Body of pancreas (tissue), 4 donors: ENCODE measurements at regions not wholly inside any gene's neighbourhood (a gene's known extent, or its start where the extent isn't known, plus 50 kb on each side); places are given as distances from the start of the nearest gene placed in this dataset.

ENCODE experiments used
- ATAC-seq: fragments of 150-250 bp; one replicate; pipeline ENCODE4 v1.9.1; 2016
- DNase-seq, 4 donors: peaks; one replicate each; pipeline ENCODE4 v3.0.0-alpha.2; 2019
- H3K27ac ChIP-seq, 4 donors: fragments of 200-600 bp; sonication (generic); 1 replicate in 3 of 4; 2 replicates in 1 of 4; pipeline versions ENCODE4 v1.5.1 to v1.6.1; 2016 to 2019; ENCODE audit warnings: mild to moderate bottlenecking in 1 of 4, mixed read lengths in 1 of 4, moderate library complexity in 1 of 4
- H3K27me3 ChIP-seq, 2 donors: fragments of 200-600 bp; sonication (generic); one replicate each; pipeline ENCODE4 v1.6.0; 2016; ENCODE audit warnings: mild to moderate bottlenecking in 1 of 2
- H3K36me3 ChIP-seq, 2 donors: fragments of 200-600 bp; sonication (generic); replicated peaks in 1 of 2; 2 replicates each; pipeline ENCODE4 v1.5.1; 2016; ENCODE audit warnings: low read depth in 2 of 2; ENCODE audit not compliant: insufficient read depth in 1 of 2
- H3K4me1 ChIP-seq: fragments of 200-600 bp; sonication (generic); one replicate; pipeline ENCODE4 v1.6.0; 2016
- H3K4me3 ChIP-seq, 2 donors: fragments of 200-600 bp; sonication (generic); 1 replicate in 1 of 2; 2 replicates in 1 of 2; pipeline ENCODE4 v1.5.1; 2016 to 2019
- H3K9me3 ChIP-seq, 3 donors: fragments of 200-600 bp; sonication (generic); 1 replicate in 2 of 3; 2 replicates in 1 of 3; pipeline ENCODE4 v1.5.1; 2016
- CTCF ChIP-seq, 7 experiments: fragments of 450-650 bp in 4 of 7; fragments of 200-600 bp in 3 of 7; sonication (generic) in 3 of 7; IDR thresholded peaks; one replicate each; pipeline ENCODE4 v1.5.1; 2016 to 2019; ENCODE audit warnings: antibody characterized with exemption in 7 of 7
- POLR2A ChIP-seq, 3 donors: fragments of 450-650 bp; IDR thresholded peaks; one replicate each; pipeline ENCODE4 v1.6.1; 2016; ENCODE audit warnings: antibody characterized with exemption in 3 of 3, mild to moderate bottlenecking in 2 of 3
- WGBS, 2 donors: methylation state at CpG; one replicate each; pipeline ENCODE4 v1.1.5; 2017; 5-methylcytosine and 5-hydroxymethylcytosine counted together
- intact Hi-C: fragments of 100-400 bp; cut with DNase I; formaldehyde crosslinking; loops from one replicate; pipeline ENCODE4 v1.15.1; 2023

DNA sequence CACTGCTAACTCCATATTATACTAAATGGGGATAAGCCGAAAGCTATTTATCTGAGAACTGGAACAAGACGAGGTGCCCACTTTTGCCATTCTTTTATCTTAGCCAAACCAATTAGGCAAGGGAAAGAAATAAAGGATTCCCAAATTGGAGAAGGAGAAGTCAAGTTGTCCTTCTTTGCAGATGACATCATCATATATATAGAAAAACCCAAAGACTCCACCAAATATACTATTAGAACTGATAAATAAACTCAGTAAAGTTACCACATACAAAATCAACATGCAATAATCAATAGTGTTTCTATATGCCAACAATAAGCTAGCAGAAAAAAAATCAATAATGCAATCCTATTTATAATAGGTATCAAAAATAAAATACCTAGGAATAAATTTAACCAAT, 570.3 kb upstream of the EPHA7 start:
- Histone ChIP-seq H3K9me3 (no peaks in the 10 kb centered on the region), H3K36me3 (no peaks in the 10 kb centered on the region), H3K27me3 (no peaks in the 10 kb centered on the region), H3K27ac (no peak overlapping the region), H3K4me3 (no peak overlapping the region), H3K4me1 (no peaks in the 10 kb centered on the region)
- 83 to 88% methylated on average over 2 of the region's 2 CpGs for WGBS, 2 donors
- no peak for DNase-seq
- ATAC-seq: no peak
- TF ChIP-seq POLR2A (IDR thresholded peaks at IDR 0.05) (no peak), CTCF (IDR thresholded peaks at IDR 0.05) (no peak)
- intact Hi-C loops: no loop called here

GRCh38 chr6:93985953-93986352, 566.6 kb upstream of the EPHA7 start:
- Histone ChIP-seq H3K27me3 (no peaks in the 10 kb centered on the region), H3K4me1 (no peaks in the 10 kb centered on the region), H3K4me3 (no peak overlapping the region), H3K9me3 (no peaks in the 10 kb centered on the region), H3K27ac (no peak overlapping the region), H3K36me3 (no peaks in the 10 kb centered on the region)
- DNase-seq (no peak), ATAC-seq (no peak)
- 69 to 84% methylated on average over 1 to 2 of the region's 2 CpGs for WGBS, 2 donors
- no peak for TF ChIP-seq CTCF (IDR thresholded peaks at IDR 0.05)
- no peak for TF ChIP-seq POLR2A (IDR thresholded peaks at IDR 0.05)
- intact Hi-C loops: no loop called here

- Histone ChIP-seq H3K27me3 (no peaks in the 10 kb centered on the region), H3K4me3 (no peak overlapping the region), H3K36me3 (no peaks in the 10 kb centered on the region), H3K27ac (no peak overlapping the region), H3K4me1 (no peaks in the 10 kb centered on the region), H3K9me3 (no peaks in the 10 kb centered on the region)
- WGBS, 2 donors: 24 to 26% methylated on average over 3 of the region's 3 CpGs
- TF ChIP-seq CTCF (IDR thresholded peaks at IDR 0.05) (no peak), POLR2A (IDR thresholded peaks at IDR 0.05) (no peak)
- ATAC-seq (no peak), DNase-seq (no peak)
- intact Hi-C loops: no loop called here
Measured at GRCh38 chr6:93975159-93975558, 555.8 kb upstream of the EPHA7 start.

- no peak for ATAC-seq
- Histone ChIP-seq H3K27me3 (no peaks in the 10 kb centered on the region), H3K9me3 (no peaks in the 10 kb centered on the region), H3K4me1 (no peaks in the 10 kb centered on the region), H3K27ac (no peak overlapping the region), H3K4me3 (no peak overlapping the region), H3K36me3 (no peaks in the 10 kb centered on the region)
- 51 to 72% methylated on average over 2 of the region's 2 CpGs for WGBS, 2 donors
- TF ChIP-seq CTCF (IDR thresholded peaks at IDR 0.05): no peak
- TF ChIP-seq POLR2A (IDR thresholded peaks at IDR 0.05): no peak
- no peak for DNase-seq
- intact Hi-C loops: no loop called here
Measured at GRCh38 chr6:93974332-93974731, 555.0 kb upstream of the EPHA7 start.

- H3K27ac ChIP-seq: no peak overlapping the region
- WGBS, 2 donors: 68 to 70% methylated on average over 3 of the region's 3 CpGs
- intact Hi-C loops: no loop called here
- no peaks in the 10 kb centered on the region for H3K27me3 ChIP-seq
- no peak for DNase-seq
- no peaks in the 10 kb centered on the region for H3K9me3 ChIP-seq
- TF ChIP-seq CTCF (IDR thresholded peaks at IDR 0.05) (no peak), POLR2A (IDR thresholded peaks at IDR 0.05) (no peak)
- H3K4me1 ChIP-seq: no peaks in the 10 kb centered on the region
- H3K4me3 ChIP-seq: no peak overlapping the region
- no peak for ATAC-seq
- H3K36me3 ChIP-seq: no peaks in the 10 kb centered on the region
Measured at GRCh38 chr6:93972791-93973190, 553.4 kb upstream of the EPHA7 start.
